DMS 273 treated with DMSO at 0.1 percent for 48 hours (cell line): ENCODE measurements at regions not wholly inside any gene's neighbourhood (a gene's known extent, or its start where the extent isn't known, plus 50 kb on each side); places are given as distances from the start of the nearest gene placed in this dataset.

Experiments used
- DNase-seq: peaks from one replicate; lab custom pipeline; 2025; lab: John Stamatoyannopoulos, UW

- no peak for DNase-seq
These were observed 355.2 kb downstream of the DCAF12L2 start for GRCh38 chrX:125810856-125811255.

GRCh38 chrX:125826080-125826479 is 340.0 kb downstream of the DCAF12L2 start:
- DNase-seq, result no peak

GRCh38 chrX:125826774-125827451 is 339.2 kb downstream of the DCAF12L2 start:
- no peak for DNase-seq

GRCh38 chrX:125846271-125846670 is 319.8 kb downstream of the DCAF12L2 start:
- DNase-seq, result no peak

GRCh38 chrX:125850693-125851092 is 315.4 kb downstream of the DCAF12L2 start:
- DNase-seq, result no peak

- DNase-seq, result no peak
These were observed 282.9 kb downstream of the DCAF12L2 start for GRCh38 chrX:125883169-125883568.

GRCh38 chrX:125894947-125895346 is 271.1 kb downstream of the DCAF12L2 start:
- DNase-seq, result no peak

GRCh38 chrX:125895518-125895917 is 270.6 kb downstream of the DCAF12L2 start:
- no peak for DNase-seq

- DNase-seq, result no peak
These were observed 239.8 kb downstream of the DCAF12L2 start for GRCh38 chrX:125926295-125926694.

- no peak for DNase-seq
These were observed 225.1 kb downstream of the DCAF12L2 start for GRCh38 chrX:125940985-125941384.

- no peak for DNase-seq
These were observed 218.6 kb downstream of the DCAF12L2 start for GRCh38 chrX:125947501-125947900.

GRCh38 chrX:125952973-125953372 is 213.1 kb downstream of the DCAF12L2 start:
- no peak for DNase-seq

- peak; percentile 38 for DNase-seq
These were observed 212.3 kb downstream of the DCAF12L2 start for GRCh38 chrX:125953814-125954213.

GRCh38 chrX:125954236-125954635 is 211.9 kb downstream of the DCAF12L2 start:
- no peak for DNase-seq

- no peak for DNase-seq
These were observed 188.2 kb downstream of the DCAF12L2 start for GRCh38 chrX:125977851-125978250.

GRCh38 chrX:125998432-125998831 is 167.7 kb downstream of the DCAF12L2 start:
- DNase-seq, result no peak

- no peak for DNase-seq
These were observed 138.9 kb downstream of the DCAF12L2 start for GRCh38 chrX:126027229-126027628.

- no peak for DNase-seq
These were observed 136.1 kb downstream of the DCAF12L2 start for GRCh38 chrX:126030021-126030420.

- DNase-seq, result no peak
These were observed 102.1 kb downstream of the DCAF12L2 start for GRCh38 chrX:126063984-126064383.

GRCh38 chrX:126064901-126065541 is 101.1 kb downstream of the DCAF12L2 start:
- no peak for DNase-seq

- no peak for DNase-seq
These were observed 100.0 kb downstream of the DCAF12L2 start for GRCh38 chrX:126065901-126066660.
